ENCODE measurements at regions not wholly inside any gene's neighbourhood (a gene's known extent, or its start where the extent isn't known, plus 50 kb on each side); places are given as distances from the start of the nearest gene placed in this dataset.

DNA sequence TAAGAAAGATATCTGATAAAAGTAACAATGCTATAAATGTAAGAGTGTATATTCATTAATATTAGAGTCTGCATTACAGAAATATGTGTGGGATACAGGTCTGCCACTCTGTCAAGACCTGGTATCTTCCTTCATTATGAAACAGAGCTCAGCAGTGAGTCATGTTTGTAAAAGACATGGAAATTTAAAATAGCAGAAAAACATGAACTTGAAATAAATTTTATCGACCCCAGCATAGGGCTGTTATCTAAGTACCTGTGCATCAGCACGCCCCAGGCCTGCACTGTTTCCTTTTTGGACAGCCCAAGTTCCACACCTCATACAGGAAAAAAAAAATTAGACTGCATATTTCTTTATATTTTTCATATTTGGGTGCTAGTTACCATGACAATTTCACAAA, 58.0 kb upstream of the ZPBP start:
- WGBS (ENCODE audit: insufficient coverage), result 59% methylated on average over 2 of the region's 2 CpGs
- Histone ChIP-seq H3K4me1 (ENCODE audit: control insufficient read depth, insufficient read depth, low read length) (peaks cover 14% of the 10 kb centered on the region), H3K27me3 (ENCODE audit: control insufficient read depth, insufficient read depth, low read length) (no peaks in the 10 kb centered on the region), H3K4me3 (ENCODE audit: low read length) (no peak overlapping the region), H3K9me3 (ENCODE audit: control insufficient read depth, insufficient read depth, low read length) (no peaks in the 10 kb centered on the region), H3K27ac (ENCODE audit: low read length) (no peak overlapping the region), H3K36me3 (ENCODE audit: control insufficient read depth, insufficient read depth, low read length) (no peaks in the 10 kb centered on the region)
- Mint-ChIP-seq H3K27me3 (ENCODE audit: low read depth in 2 of 2) (peaks cover 0 to 3% of the 10 kb centered on the region in 2 donors), H3K36me3 (no peaks in the 10 kb centered on the region), H3K4me1 (peaks cover 0 to 7% of the 10 kb centered on the region in 2 donors), H3K9me3 (no peaks in the 10 kb centered on the region), H3K4me3 (no peak overlapping the region), H3K27ac (no peak overlapping the region)
- ATAC-seq (no peak), DNase-seq (no peak)
- intact Hi-C loops (cut with micrococcal nuclease), result no loop called here
- TF ChIP-seq CTCF (IDR thresholded peaks at IDR 0.05), result no peak

- WGBS (ENCODE audit: insufficient coverage), result 11% methylated on average over 2 of the region's 2 CpGs
- no peak overlapping the region for H3K4me3 Mint-ChIP-seq
- no peaks in the 10 kb centered on the region for H3K36me3 ChIP-seq (ENCODE audit: control insufficient read depth, insufficient read depth, low read length)
- H3K9me3 ChIP-seq (ENCODE audit: control insufficient read depth, insufficient read depth, low read length), result no peaks in the 10 kb centered on the region
- peaks cover 9% of the 10 kb centered on the region for H3K4me1 ChIP-seq (ENCODE audit: control insufficient read depth, insufficient read depth, low read length)
- no peaks in the 10 kb centered on the region for H3K9me3 Mint-ChIP-seq
- H3K4me3 ChIP-seq (ENCODE audit: low read length), result no peak overlapping the region
- peak in 1 of 2 donors; percentile 60 for DNase-seq
- no peaks in the 10 kb centered on the region for H3K27me3 ChIP-seq (ENCODE audit: control insufficient read depth, insufficient read depth, low read length)
- no peak overlapping the region for H3K27ac ChIP-seq (ENCODE audit: low read length)
- H3K27ac Mint-ChIP-seq, result no peak overlapping the region
- no peaks in the 10 kb centered on the region for H3K4me1 Mint-ChIP-seq
- no peak for TF ChIP-seq CTCF (IDR thresholded peaks at IDR 0.05)
- peaks cover 0 to 3% of the 10 kb centered on the region in 2 donors for H3K27me3 Mint-ChIP-seq (ENCODE audit: low read depth in 2 of 2)
- ATAC-seq, result peak in 1 of 3 donors; percentile 34
- intact Hi-C loops (cut with micrococcal nuclease), result no loop called here
- H3K36me3 Mint-ChIP-seq, result no peaks in the 10 kb centered on the region
These were observed 56.3 kb upstream of the ZPBP start for GRCh38 chr7:50149369-50149768.

DNA sequence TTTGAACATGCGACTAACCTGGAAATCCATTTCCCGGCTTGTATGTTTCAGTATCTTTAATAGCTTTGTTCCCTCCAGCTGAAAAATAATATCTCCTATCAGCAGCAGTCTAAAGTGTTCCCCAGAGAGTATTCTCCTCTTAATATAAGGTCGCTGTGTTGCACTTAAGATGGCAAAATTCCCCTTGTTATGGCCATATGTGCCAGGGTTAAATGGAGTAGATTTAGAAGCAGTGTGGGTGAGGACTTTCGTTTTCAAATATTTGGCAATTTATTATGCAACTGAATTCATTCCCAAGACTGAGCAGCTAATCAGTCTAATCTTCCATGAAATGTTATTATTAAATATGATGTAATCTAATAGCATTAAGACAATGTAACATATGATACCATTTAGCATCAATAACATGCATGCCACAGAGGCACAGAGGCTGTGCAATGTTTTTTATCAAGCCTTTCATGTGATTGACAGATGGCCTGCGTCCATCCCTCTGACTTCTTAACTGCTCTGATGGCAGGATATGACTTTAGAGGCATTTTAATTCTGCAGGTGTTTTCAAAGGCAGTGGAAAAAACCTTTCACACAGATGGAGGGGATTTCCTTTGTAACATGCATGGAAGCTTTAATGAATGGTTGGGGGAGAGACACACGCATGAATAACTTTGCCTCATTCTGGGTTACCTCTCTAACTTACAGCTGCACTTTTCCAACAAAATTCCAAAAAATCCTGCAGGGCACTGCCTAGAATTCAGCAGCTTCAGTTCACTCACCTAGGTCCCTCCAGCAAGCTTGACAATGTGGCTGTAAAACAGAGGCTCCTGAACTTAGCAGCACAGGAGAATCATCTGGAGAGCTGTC, 55.1 kb upstream of the ZPBP start:
- peak in 1 of 2 donors; percentile 84 for DNase-seq
- intact Hi-C loops (cut with micrococcal nuclease), result no loop called here
- no peak for TF ChIP-seq CTCF (IDR thresholded peaks at IDR 0.05)
- Histone ChIP-seq H3K9me3 (ENCODE audit: control insufficient read depth, insufficient read depth, low read length) (no peaks in the 10 kb centered on the region), H3K4me1 (ENCODE audit: control insufficient read depth, insufficient read depth, low read length) (peaks cover 9% of the 10 kb centered on the region), H3K27ac (ENCODE audit: low read length) (peak overlapping the region; percentile 49), H3K4me3 (ENCODE audit: low read length) (no peak overlapping the region), H3K27me3 (ENCODE audit: control insufficient read depth, insufficient read depth, low read length) (no peaks in the 10 kb centered on the region), H3K36me3 (ENCODE audit: control insufficient read depth, insufficient read depth, low read length) (no peaks in the 10 kb centered on the region)
- H3K4me3 Mint-ChIP-seq, result no peak overlapping the region
- peak in 2 of 3 donors; percentile 21 to 58 for ATAC-seq
- H3K9me3 Mint-ChIP-seq, result no peaks in the 10 kb centered on the region
- WGBS (ENCODE audit: insufficient coverage), result 68% methylated on average over 5 of the region's 6 CpGs
- no peaks in the 10 kb centered on the region for H3K36me3 Mint-ChIP-seq
- H3K27me3 Mint-ChIP-seq (ENCODE audit: low read depth in 2 of 2), result peaks cover 0 to 3% of the 10 kb centered on the region in 2 donors
- no peaks in the 10 kb centered on the region for H3K4me1 Mint-ChIP-seq
- no peak overlapping the region for H3K27ac Mint-ChIP-seq

All from natural killer cell (primary cell).